Skin of body (tissue), 1 donor: ENCODE measurements at regions not wholly inside any gene's neighbourhood (a gene's known extent, or its start where the extent isn't known, plus 50 kb on each side); places are given as distances from the start of the nearest gene placed in this dataset.

ENCODE experiments used
- DNase-seq: peaks from one replicate; lab custom pipeline; 2025; lab: John Stamatoyannopoulos, UW

- DNase-seq: no peak
Observed at GRCh38 chr6:44559486-44560270, 172.2 kb downstream of the CDC5L start.

GRCh38 chr6:44560458-44561059 is 173.1 kb downstream of the CDC5L start:
- no peak for DNase-seq

- DNase-seq: no peak
Observed at GRCh38 chr6:44561060-44561623, 173.6 kb downstream of the CDC5L start.

DNA sequence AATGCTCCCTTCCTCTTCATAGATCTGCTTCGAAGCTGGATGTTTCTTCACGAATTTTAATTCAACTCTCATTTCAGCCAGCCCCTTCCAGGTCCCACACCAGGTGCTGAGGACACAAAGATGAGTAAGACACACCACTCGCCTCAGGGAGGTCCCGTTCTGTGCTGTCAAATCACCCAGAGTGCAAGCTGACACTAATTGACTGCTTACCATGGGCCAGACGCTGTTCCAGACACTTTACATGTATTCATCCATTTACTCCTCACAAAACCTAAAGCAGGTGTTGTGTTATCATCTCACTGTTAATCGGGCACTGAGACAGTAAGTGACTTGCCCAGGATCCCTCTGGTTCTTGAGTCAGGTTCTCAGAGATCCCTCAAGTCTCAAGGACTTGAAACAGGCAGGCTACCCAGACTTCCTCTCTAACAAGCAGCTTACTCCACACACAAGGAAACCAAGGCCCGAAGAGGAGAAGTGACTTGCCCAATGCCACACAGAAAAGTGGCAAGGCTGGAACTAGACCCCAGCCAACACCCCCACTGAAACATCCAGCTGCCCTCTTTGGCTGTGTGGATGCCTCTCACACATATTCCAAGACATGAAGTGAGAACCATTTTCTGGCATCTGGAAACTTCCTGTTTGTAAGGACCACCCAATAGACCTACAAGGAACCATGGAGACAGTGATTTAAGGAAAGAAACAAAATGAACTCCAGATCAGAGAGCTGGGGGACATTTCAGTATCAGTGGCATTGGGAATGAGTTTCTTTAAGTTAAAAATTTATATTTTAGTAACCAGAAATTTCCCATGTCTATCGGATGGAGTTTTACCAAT is 174.5 kb downstream of the CDC5L start:
- no peak for DNase-seq

DNA sequence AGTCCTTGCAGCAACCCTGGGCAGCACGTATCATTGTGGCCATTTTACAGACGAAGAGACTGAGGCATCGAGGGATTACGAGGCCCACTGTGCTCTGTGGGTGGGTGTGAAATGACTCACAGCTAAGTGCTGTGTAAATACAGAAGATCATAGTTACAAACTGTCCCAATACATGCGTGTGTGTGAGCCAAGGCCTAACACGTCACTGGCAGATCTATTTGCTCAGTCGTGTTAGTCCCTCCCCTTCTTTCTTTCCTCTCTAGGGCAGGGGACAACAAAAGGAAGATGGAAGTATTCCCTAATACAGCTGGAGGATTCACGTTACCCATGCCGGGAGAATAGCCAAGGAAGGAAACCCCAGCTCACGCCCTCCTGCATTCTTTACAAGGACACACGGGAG is 175.9 kb downstream of the CDC5L start:
- no peak for DNase-seq

GRCh38 chr6:44564906-44565524 is 177.5 kb downstream of the CDC5L start:
- DNase-seq: no peak

GRCh38 chr6:44567406-44567805 is 179.9 kb downstream of the CDC5L start:
- DNase-seq: no peak

DNA sequence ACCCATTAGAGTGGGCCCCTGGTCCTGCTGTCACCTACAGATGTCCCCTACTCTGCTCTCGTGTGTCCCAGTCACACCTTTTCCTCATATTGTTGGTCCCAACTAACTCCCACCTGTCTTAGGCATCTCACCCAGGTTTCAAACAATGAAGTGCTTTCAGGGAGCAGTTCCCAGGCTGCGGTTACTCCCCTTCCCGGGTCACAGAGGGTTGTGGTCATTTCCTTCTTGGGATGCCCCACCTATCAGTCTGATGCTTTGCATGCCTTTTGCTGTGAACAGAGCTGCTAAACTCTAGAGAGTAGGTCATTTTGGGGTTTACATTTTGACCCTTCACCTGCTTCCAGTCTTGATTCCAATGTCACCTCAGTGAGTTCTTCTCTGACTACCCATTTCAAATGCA is 181.6 kb downstream of the CDC5L start:
- no peak for DNase-seq

GRCh38 chr6:44569931-44570385 is 182.5 kb downstream of the CDC5L start:
- peak; percentile 53 for DNase-seq

DNA sequence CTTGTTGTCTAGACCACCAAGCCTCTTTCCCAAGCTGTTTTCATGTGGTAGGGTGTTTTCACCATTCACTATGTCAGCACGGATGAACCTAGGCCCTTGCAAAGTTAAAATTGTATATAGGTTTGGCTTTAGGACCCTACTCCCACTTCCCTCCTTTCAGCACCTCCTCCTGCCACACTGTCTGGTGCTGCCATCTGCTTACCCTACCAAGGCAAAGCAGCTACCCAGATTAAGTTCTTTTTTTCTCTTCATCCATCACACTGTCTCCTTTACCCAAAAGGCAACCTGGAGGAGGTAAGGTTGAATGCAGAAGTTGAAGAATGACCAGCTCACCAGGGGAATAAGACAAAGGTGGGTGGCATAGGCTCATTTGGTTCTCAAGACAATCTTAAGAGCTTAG is 184.0 kb downstream of the CDC5L start:
- DNase-seq: no peak

DNA sequence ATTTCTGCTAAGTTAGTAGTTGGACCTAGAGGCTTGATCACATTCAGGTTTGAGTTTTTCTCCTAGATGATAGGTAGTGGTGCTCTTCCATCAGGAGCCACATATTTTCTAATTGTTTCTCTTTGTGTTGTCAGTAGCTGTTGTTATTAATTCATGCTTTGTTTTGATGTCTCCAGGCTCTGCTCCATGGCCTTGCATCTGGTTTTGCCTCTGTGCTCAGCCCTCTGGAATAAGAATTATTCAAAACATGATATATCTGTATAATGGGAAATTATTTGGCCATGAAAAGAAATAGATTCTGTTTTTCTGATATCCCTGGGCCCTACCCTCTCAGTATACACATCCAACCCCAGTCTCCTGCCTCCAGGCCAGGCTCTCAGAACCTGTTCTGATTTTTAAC is 184.8 kb downstream of the CDC5L start:
- DNase-seq: no peak

DNA sequence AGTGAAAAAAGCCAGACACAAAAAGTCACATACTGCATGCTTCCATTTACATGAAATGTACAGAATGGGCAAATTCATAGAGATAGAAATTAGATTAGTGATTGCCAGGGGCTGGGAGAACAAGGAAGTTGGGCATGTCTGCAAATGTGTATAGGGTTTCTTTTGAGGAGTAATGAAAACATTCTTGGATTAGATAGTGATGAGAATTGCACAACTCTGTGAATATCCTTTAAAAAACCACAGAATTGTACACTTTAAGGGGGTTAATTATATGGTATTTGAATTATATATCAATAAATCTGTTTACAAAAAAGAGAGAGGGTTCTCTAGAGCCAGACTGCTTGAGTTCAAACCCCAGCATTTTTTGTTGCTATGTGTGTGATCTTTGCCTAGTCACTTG is 188.1 kb downstream of the CDC5L start:
- DNase-seq: no peak

DNA sequence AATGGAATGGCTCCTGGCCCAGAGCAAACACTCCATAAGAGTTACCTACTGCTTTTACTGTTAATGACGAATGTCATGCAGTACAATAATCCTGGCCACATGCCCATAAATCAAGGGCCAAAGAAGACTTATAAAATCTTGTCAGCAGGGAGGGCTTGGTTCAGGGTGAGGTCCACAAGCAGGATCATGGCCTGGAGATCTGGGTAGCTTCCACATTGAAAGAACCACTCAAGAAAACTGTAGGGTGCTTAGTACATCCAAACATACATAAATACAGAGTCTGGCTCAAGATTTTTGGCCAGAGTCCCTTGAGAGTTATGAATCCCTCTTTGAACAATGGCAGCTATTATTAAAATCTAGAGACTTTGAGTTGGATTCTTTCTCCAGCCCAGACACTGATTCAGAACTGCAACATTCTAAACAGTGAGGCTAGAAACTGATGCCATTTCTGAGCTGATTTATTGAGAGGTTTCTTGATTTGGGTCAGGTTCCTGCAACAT is 188.7 kb downstream of the CDC5L start:
- DNase-seq: no peak

DNA sequence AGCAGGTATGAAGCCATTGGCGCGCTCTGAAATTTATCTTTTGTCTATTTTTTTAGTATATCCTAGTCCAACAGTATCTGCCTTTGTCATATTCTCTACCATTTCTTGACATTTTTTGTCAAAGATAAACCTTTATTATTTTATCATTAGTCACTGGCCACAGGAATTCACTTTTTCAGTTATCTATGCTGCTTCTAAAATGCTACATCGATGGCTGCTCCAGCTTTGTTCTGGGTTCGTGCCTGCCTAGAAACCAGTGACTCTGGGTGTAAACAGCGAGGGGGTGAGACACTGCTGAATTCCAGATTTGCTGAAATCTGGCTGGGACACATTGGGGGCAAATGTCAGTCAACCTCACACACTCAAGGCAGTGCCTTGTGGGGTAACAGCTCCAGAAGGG is 193.4 kb downstream of the CDC5L start:
- no peak for DNase-seq

GRCh38 chr6:44582930-44583329 is 195.4 kb downstream of the CDC5L start:
- DNase-seq: no peak

- peak; percentile 6 for DNase-seq
Observed at GRCh38 chr6:44590471-44590870, 203.0 kb downstream of the CDC5L start.

DNA sequence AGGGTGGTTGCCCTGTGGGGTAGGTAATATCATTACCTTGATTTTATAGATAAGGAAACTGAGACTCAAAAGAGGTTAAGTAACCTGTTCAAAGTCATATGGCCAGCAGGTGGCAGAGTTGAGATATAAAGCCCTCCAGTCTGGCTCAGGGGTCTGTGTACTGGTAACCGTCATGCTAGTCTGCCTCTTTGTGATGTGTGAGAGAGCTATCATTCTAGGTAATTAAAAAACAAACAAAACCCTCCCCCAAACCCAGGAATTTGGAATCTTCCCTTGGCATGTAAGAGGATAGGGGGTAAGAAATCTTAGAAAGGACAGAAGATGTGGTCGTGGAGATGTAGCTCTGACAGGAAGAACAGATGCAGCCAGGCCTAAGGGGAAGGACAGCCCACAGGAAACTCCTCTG is 206.0 kb downstream of the CDC5L start:
- DNase-seq: peak; percentile 2

DNA sequence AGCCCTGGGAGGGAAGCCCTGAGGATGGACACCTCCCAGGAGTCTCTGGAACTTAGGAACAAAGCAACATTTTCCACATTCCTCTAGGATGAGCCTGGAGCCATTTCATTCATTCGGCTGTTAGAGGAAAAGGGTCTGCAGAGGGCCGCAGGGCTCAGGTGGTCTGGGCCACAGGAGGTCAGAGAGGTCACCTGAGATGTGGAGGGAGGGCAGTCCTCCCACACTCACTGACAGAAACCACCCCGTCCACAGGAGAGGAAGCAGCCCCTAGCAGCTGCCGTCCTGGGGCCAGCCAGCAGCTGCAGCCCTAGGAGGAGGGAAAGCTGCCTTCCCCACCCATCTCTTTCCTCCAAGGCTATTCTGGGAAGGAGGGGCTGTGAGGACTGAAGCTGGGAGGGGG is 207.0 kb downstream of the CDC5L start:
- no peak for DNase-seq

DNA sequence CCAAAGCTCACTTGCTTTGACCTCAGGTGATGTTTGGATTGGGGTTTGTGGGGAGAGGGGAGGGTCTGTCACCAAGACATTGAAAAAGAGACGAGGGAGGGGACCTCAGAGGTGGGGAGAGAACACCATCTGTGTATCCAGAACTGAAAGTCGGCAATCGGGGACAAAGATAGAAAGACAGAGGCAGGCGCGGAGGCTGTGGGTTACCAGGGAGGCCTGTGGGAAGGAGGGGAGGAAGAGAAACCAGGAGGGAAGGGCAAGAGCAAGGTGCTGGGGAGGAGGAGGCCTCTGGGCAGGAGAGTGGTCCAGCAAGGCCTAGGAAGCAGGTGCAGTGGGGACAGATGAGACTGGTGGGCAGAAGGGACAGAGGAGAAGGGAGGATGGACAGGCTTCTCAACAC is 211.2 kb downstream of the CDC5L start:
- no peak for DNase-seq

DNA sequence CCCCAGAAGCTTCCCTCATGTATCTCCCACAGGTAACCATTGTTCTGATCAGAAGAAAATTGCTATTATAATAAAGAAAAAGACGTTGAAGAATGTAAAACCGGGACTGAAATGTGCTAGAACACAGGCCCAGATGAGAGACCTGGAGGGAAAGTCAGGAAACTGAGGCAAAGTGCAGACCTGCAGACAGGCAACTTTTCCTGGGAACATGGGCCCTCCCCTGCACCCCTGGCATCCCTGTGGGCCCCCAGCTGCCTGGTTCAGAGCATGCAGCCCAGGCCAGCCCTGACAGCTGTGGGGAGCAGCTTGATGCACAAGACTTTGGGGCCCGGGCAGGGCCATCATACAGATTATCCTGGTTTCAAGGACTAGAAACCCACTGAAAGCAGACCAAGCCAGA is 212.2 kb downstream of the CDC5L start:
- no peak for DNase-seq

- no peak for DNase-seq
Observed at GRCh38 chr6:44603044-44603686, 215.7 kb downstream of the CDC5L start.
